BLaER1 (cell line): ENCODE measurements at regions not wholly inside any gene's neighbourhood (a gene's known extent, or its start where the extent isn't known, plus 50 kb on each side); places are given as distances from the start of the nearest gene placed in this dataset.

Experiments used
- H3K27ac ChIP-seq: shearing (Covaris generic); formaldehyde crosslinking; 2 replicates; pipeline ENCODE4 v1.8.1; 2022
- H3K27me3 ChIP-seq: shearing (Covaris generic); formaldehyde crosslinking; 2 replicates; pipeline ENCODE4 v1.8.1; 2022
- H3K36me3 ChIP-seq: shearing (Covaris generic); formaldehyde crosslinking; 2 replicates; pipeline ENCODE4 v1.8.1; 2022
- H3K4me1 ChIP-seq: shearing (Covaris generic); formaldehyde crosslinking; 2 replicates; pipeline ENCODE4 v1.8.1; 2022
- H3K4me2 ChIP-seq: shearing (Covaris generic); formaldehyde crosslinking; 2 replicates; pipeline ENCODE4 v1.8.1; 2022
- H3K4me3 ChIP-seq: shearing (Covaris generic); formaldehyde crosslinking; 2 replicates; pipeline ENCODE4 v1.8.1; 2022
- H3K9ac ChIP-seq: shearing (Covaris generic); formaldehyde crosslinking; 2 replicates; pipeline ENCODE4 v1.8.1; 2022
- H3K9me3 ChIP-seq: shearing (Covaris generic); formaldehyde crosslinking; 2 replicates; pipeline ENCODE4 v1.8.1; 2022
- H4K20me1 ChIP-seq: shearing (Covaris generic); formaldehyde crosslinking; 2 replicates; pipeline ENCODE4 v1.8.1; 2022
- Cebpa-rat ChIP-seq: shearing (Covaris generic); IDR thresholded peaks from 2 replicates; pipeline ENCODE4 v1.8.1; 2022

GRCh38 chr11:80462211-80462610 is 1021.4 kb upstream of the TENM4 start:
- H4K20me1 ChIP-seq: no peaks in the 10 kb centered on the region
- no peaks in the 10 kb centered on the region for H3K9me3 ChIP-seq
- no peak overlapping the region for H3K4me2 ChIP-seq
- TF ChIP-seq Cebpa-rat: no peak
- H3K27me3 ChIP-seq: no peaks in the 10 kb centered on the region
- H3K4me1 ChIP-seq: no peaks in the 10 kb centered on the region
- no peak overlapping the region for H3K9ac ChIP-seq
- no peak overlapping the region for H3K27ac ChIP-seq
- no peak overlapping the region for H3K4me3 ChIP-seq
- no peaks in the 10 kb centered on the region for H3K36me3 ChIP-seq

- Histone ChIP-seq H3K9me3 (no peaks in the 10 kb centered on the region), H3K36me3 (no peaks in the 10 kb centered on the region), H4K20me1 (no peaks in the 10 kb centered on the region), H3K27ac (no peak overlapping the region), H3K27me3 (no peaks in the 10 kb centered on the region), H3K4me3 (no peak overlapping the region), H3K9ac (no peak overlapping the region), H3K4me1 (no peaks in the 10 kb centered on the region), H3K4me2 (no peak overlapping the region)
- no peak for TF ChIP-seq Cebpa-rat
Measured at GRCh38 chr11:80458376-80458775, 1017.5 kb upstream of the TENM4 start.

- no peaks in the 10 kb centered on the region for H3K9me3 ChIP-seq
- no peaks in the 10 kb centered on the region for H3K27me3 ChIP-seq
- no peaks in the 10 kb centered on the region for H4K20me1 ChIP-seq
- no peak overlapping the region for H3K27ac ChIP-seq
- no peak overlapping the region for H3K4me2 ChIP-seq
- no peak overlapping the region for H3K4me3 ChIP-seq
- no peaks in the 10 kb centered on the region for H3K4me1 ChIP-seq
- no peak for TF ChIP-seq Cebpa-rat
- H3K9ac ChIP-seq: no peak overlapping the region
- no peaks in the 10 kb centered on the region for H3K36me3 ChIP-seq
Measured at GRCh38 chr11:80457823-80458222, 1017.0 kb upstream of the TENM4 start.

GRCh38 chr11:80455818-80456217 is 1015.0 kb upstream of the TENM4 start:
- Histone ChIP-seq H3K4me3 (no peak overlapping the region), H3K36me3 (no peaks in the 10 kb centered on the region), H3K9ac (no peak overlapping the region), H3K4me2 (no peak overlapping the region), H3K4me1 (peaks cover 9% of the 10 kb centered on the region), H4K20me1 (no peaks in the 10 kb centered on the region), H3K27ac (no peak overlapping the region), H3K27me3 (no peaks in the 10 kb centered on the region), H3K9me3 (no peaks in the 10 kb centered on the region)
- TF ChIP-seq Cebpa-rat: no peak

GRCh38 chr11:80451105-80451504 is 1010.3 kb upstream of the TENM4 start:
- no peaks in the 10 kb centered on the region for H4K20me1 ChIP-seq
- no peak overlapping the region for H3K4me3 ChIP-seq
- peaks cover 14% of the 10 kb centered on the region for H3K4me1 ChIP-seq
- peak overlapping the region; percentile 27; the same call in 1 of the 2 replicates for H3K4me2 ChIP-seq
- H3K9me3 ChIP-seq: no peaks in the 10 kb centered on the region
- no peaks in the 10 kb centered on the region for H3K27me3 ChIP-seq
- H3K36me3 ChIP-seq: no peaks in the 10 kb centered on the region
- no peak overlapping the region for H3K9ac ChIP-seq
- H3K27ac ChIP-seq: no peak overlapping the region
- TF ChIP-seq Cebpa-rat: no peak

GRCh38 chr11:80448709-80449108 is 1007.9 kb upstream of the TENM4 start:
- H3K36me3 ChIP-seq: no peaks in the 10 kb centered on the region
- H3K9ac ChIP-seq: no peak overlapping the region
- H3K4me1 ChIP-seq: peaks cover 14% of the 10 kb centered on the region
- H3K27ac ChIP-seq: no peak overlapping the region
- H4K20me1 ChIP-seq: no peaks in the 10 kb centered on the region
- TF ChIP-seq Cebpa-rat: no peak
- no peaks in the 10 kb centered on the region for H3K27me3 ChIP-seq
- H3K4me3 ChIP-seq: no peak overlapping the region
- H3K4me2 ChIP-seq: no peak overlapping the region
- no peaks in the 10 kb centered on the region for H3K9me3 ChIP-seq

GRCh38 chr11:80443177-80443576 is 1002.3 kb upstream of the TENM4 start:
- H3K4me2 ChIP-seq: no peak overlapping the region
- no peaks in the 10 kb centered on the region for H3K4me1 ChIP-seq
- no peaks in the 10 kb centered on the region for H3K9me3 ChIP-seq
- H3K9ac ChIP-seq: no peak overlapping the region
- TF ChIP-seq Cebpa-rat: no peak
- no peak overlapping the region for H3K4me3 ChIP-seq
- H4K20me1 ChIP-seq: no peaks in the 10 kb centered on the region
- no peak overlapping the region for H3K27ac ChIP-seq
- no peaks in the 10 kb centered on the region for H3K36me3 ChIP-seq
- no peaks in the 10 kb centered on the region for H3K27me3 ChIP-seq

- H3K9ac ChIP-seq: no peak overlapping the region
- H3K36me3 ChIP-seq: no peaks in the 10 kb centered on the region
- TF ChIP-seq Cebpa-rat: no peak
- no peaks in the 10 kb centered on the region for H3K9me3 ChIP-seq
- no peak overlapping the region for H3K27ac ChIP-seq
- no peaks in the 10 kb centered on the region for H3K4me1 ChIP-seq
- no peaks in the 10 kb centered on the region for H4K20me1 ChIP-seq
- no peak overlapping the region for H3K4me3 ChIP-seq
- no peaks in the 10 kb centered on the region for H3K27me3 ChIP-seq
- H3K4me2 ChIP-seq: no peak overlapping the region
Measured at GRCh38 chr11:80441821-80442220, 1001.0 kb upstream of the TENM4 start.

- Histone ChIP-seq H3K36me3 (no peaks in the 10 kb centered on the region), H3K4me1 (no peaks in the 10 kb centered on the region), H3K4me3 (no peak overlapping the region), H3K27ac (no peak overlapping the region), H3K27me3 (no peaks in the 10 kb centered on the region), H3K4me2 (no peak overlapping the region), H3K9ac (no peak overlapping the region), H4K20me1 (no peaks in the 10 kb centered on the region), H3K9me3 (no peaks in the 10 kb centered on the region)
- no peak for TF ChIP-seq Cebpa-rat
Measured at GRCh38 chr11:80440835-80441234, 1000.0 kb upstream of the TENM4 start.

- Histone ChIP-seq H3K4me3 (no peak overlapping the region), H3K9me3 (no peaks in the 10 kb centered on the region), H3K4me1 (no peaks in the 10 kb centered on the region), H3K36me3 (no peaks in the 10 kb centered on the region), H3K27me3 (no peaks in the 10 kb centered on the region), H3K4me2 (no peak overlapping the region), H3K27ac (no peak overlapping the region), H4K20me1 (no peaks in the 10 kb centered on the region), H3K9ac (no peak overlapping the region)
- no peak for TF ChIP-seq Cebpa-rat
Measured at GRCh38 chr11:80436547-80436946, 995.7 kb upstream of the TENM4 start.

GRCh38 chr11:80435345-80435744 is 994.5 kb upstream of the TENM4 start:
- H3K4me1 ChIP-seq: no peaks in the 10 kb centered on the region
- no peak for TF ChIP-seq Cebpa-rat
- no peaks in the 10 kb centered on the region for H3K36me3 ChIP-seq
- no peak overlapping the region for H3K4me3 ChIP-seq
- H3K9me3 ChIP-seq: no peaks in the 10 kb centered on the region
- no peaks in the 10 kb centered on the region for H4K20me1 ChIP-seq
- no peaks in the 10 kb centered on the region for H3K27me3 ChIP-seq
- H3K27ac ChIP-seq: no peak overlapping the region
- no peak overlapping the region for H3K9ac ChIP-seq
- H3K4me2 ChIP-seq: no peak overlapping the region
